ENCODE measurements at regions not wholly inside any gene's neighbourhood (a gene's known extent, or its start where the extent isn't known, plus 50 kb on each side); places are given as distances from the start of the nearest gene placed in this dataset.

DNA sequence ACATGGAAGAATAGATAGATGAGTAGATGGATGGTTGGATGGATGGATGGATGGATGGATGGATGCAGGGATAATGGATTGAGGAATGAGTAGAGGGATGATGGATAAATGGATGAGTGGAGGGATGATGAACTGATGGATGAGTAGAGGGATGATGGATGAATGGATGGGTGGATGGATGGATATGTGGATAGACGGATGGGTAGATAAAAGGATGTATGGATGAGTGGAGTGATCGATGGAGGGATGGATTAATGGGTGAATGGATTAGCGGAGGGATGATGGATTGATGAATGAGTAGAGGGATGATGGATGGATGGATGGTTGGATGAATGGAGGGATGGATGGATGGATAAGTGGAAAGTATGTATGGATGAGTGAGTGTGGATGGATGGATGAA is 533.2 kb downstream of the RFC3 start:
- TF ChIP-seq POLR2A (IDR thresholded peaks at IDR 0.05) = no peak
- TF ChIP-seq, protein P1, sequence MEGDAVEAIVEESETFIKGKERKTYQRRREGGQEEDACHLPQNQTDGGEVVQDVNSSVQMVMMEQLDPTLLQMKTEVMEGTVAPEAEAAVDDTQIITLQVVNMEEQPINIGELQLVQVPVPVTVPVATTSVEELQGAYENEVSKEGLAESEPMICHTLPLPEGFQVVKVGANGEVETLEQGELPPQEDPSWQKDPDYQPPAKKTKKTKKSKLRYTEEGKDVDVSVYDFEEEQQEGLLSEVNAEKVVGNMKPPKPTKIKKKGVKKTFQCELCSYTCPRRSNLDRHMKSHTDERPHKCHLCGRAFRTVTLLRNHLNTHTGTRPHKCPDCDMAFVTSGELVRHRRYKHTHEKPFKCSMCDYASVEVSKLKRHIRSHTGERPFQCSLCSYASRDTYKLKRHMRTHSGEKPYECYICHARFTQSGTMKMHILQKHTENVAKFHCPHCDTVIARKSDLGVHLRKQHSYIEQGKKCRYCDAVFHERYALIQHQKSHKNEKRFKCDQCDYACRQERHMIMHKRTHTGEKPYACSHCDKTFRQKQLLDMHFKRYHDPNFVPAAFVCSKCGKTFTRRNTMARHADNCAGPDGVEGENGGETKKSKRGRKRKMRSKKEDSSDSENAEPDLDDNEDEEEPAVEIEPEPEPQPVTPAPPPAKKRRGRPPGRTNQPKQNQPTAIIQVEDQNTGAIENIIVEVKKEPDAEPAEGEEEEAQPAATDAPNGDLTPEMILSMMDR (IDR thresholded peaks at IDR 0.05 in 8 of 11, conservative IDR thresholded peaks at IDR 0.05 in 3 of 11) = no peak

All from spleen (tissue), 7 donors.